Skin epidermis (tissue), 12 donors: ENCODE measurements at regions not wholly inside any gene's neighbourhood (a gene's known extent, or its start where the extent isn't known, plus 50 kb on each side); places are given as distances from the start of the nearest gene placed in this dataset.

Source experiments
- H3K27ac ChIP-seq, 21 experiments: fragments of 200-600 bp; sonication (generic) in 11 of 21; one replicate each; pipeline ENCODE4 v1.5.0; 2020; ENCODE audit warnings: mild to moderate bottlenecking in 3 of 21, inconsistent platforms in 2 of 21, moderate library complexity in 2 of 21
- H3K4me3 ChIP-seq, 7 experiments: fragments of 200-600 bp; sonication (generic) in 2 of 7; one replicate each; pipeline ENCODE4 v1.5.0; 2020; ENCODE audit warnings: inconsistent platforms in 2 of 7, mild to moderate bottlenecking in 2 of 7, moderate library complexity in 1 of 7

GRCh38 chr10:120396228-120396627 is 60.8 kb upstream of the PLPP4 start:
- H3K4me3 ChIP-seq = no peak overlapping the region
- no peak overlapping the region for H3K27ac ChIP-seq

- no peak overlapping the region for H3K27ac ChIP-seq
These were observed 58.8 kb upstream of the PLPP4 start for GRCh38 chr10:120398180-120398579.

GRCh38 chr10:120400601-120401000 is 56.4 kb upstream of the PLPP4 start:
- no peak overlapping the region for H3K4me3 ChIP-seq
- no peak overlapping the region for H3K27ac ChIP-seq

More at GRCh38 chr10:120398180-120398579, 58.8 kb upstream of the PLPP4 start:
- no peak overlapping the region for H3K4me3 ChIP-seq

- Histone ChIP-seq H3K4me3 (no peak overlapping the region), H3K27ac (no peak overlapping the region)
These were observed 54.8 kb upstream of the PLPP4 start for GRCh38 chr10:120402147-120402766.

GRCh38 chr10:120403109-120403508 is 53.9 kb upstream of the PLPP4 start:
- no peak overlapping the region for H3K4me3 ChIP-seq
- H3K27ac ChIP-seq = no peak overlapping the region

- Histone ChIP-seq H3K27ac (no peak overlapping the region), H3K4me3 (no peak overlapping the region)
These were observed 50.7 kb upstream of the PLPP4 start for GRCh38 chr10:120406376-120406775.
